ENCODE measurements at regions not wholly inside any gene's neighbourhood (a gene's known extent, or its start where the extent isn't known, plus 50 kb on each side); places are given as distances from the start of the nearest gene placed in this dataset.

GRCh38 chr12:94879542-94879941 lies 124.0 kb downstream of the NDUFA12 start:
- no peak for TF ChIP-seq CTCF (conservative IDR thresholded peaks at IDR 0.05; ENCODE audit: low read depth, low read length)
- no peak for TF ChIP-seq EZH2 (IDR thresholded peaks at IDR 0.05; ENCODE audit: borderline replicate concordance, low read depth, low read length, poor library complexity, severe bottlenecking)

Data from A673 (cell line).